Dendritic cell treated with granulocyte-macrophage colony-stimulating factor and Interleukin-4, amounts not matched to agents 40 ng/mL and 50 ng/mL, for 4 days (primary cell): ENCODE measurements at regions not wholly inside any gene's neighbourhood (a gene's known extent, or its start where the extent isn't known, plus 50 kb on each side); places are given as distances from the start of the nearest gene placed in this dataset.

ENCODE experiments used
- H3K27ac Mint-ChIP-seq: one replicate; pipeline ENCODE4 v1.8.0; 2022; ENCODE audit warnings: mild to moderate bottlenecking, mixed read lengths
- H3K27me3 Mint-ChIP-seq: one replicate; pipeline ENCODE4 v1.8.0; 2022; ENCODE audit warnings: mild to moderate bottlenecking, mixed read lengths
- H3K36me3 Mint-ChIP-seq: one replicate; pipeline ENCODE4 v1.8.0; 2022; ENCODE audit warnings: low read depth, mixed read lengths
- H3K4me1 Mint-ChIP-seq: one replicate; pipeline ENCODE4 v1.8.0; 2022; ENCODE audit warnings: low read depth, mixed read lengths
- H3K4me3 Mint-ChIP-seq: one replicate; pipeline ENCODE4 v1.8.0; 2022; ENCODE audit warnings: mild to moderate bottlenecking, moderate library complexity, mixed read lengths
- H3K9me3 Mint-ChIP-seq: one replicate; pipeline ENCODE4 v1.8.0; 2022; ENCODE audit warnings: mixed read lengths
- intact Hi-C: fragments of 100-400 bp; cut with micrococcal nuclease; formaldehyde crosslinking; loops from one replicate; pipeline ENCODE4 v1.15.0; 2022

DNA sequence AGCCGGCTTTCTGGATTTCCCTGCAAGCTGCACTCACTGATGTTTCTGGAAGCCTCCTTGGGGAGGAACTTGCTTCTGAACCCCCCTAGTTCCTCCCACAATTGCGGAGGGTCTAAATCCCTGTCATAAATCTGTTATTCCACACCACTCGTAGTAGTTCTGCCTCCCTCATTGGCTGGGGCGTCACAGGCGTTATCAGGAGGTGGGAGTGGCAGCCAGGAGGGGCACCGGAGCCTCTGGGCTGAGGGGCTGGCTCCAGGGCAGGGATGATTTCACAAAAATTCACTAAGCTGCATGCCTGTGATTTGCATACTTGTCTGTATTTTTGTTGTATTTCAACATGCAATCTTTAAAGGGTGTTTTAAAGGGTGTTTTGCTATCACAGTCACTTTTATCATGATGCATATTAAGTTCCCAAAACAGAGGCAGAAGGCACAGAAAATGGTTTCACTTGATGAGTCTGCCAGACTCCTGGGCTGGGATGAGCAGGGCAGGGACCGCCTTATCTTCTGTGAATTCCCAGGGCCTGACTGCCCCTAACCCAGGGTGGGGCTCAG, 176.2 kb upstream of the FOXF1 start:
- H3K27ac Mint-ChIP-seq = no peak overlapping the region
- no peak overlapping the region for H3K4me3 Mint-ChIP-seq

DNA sequence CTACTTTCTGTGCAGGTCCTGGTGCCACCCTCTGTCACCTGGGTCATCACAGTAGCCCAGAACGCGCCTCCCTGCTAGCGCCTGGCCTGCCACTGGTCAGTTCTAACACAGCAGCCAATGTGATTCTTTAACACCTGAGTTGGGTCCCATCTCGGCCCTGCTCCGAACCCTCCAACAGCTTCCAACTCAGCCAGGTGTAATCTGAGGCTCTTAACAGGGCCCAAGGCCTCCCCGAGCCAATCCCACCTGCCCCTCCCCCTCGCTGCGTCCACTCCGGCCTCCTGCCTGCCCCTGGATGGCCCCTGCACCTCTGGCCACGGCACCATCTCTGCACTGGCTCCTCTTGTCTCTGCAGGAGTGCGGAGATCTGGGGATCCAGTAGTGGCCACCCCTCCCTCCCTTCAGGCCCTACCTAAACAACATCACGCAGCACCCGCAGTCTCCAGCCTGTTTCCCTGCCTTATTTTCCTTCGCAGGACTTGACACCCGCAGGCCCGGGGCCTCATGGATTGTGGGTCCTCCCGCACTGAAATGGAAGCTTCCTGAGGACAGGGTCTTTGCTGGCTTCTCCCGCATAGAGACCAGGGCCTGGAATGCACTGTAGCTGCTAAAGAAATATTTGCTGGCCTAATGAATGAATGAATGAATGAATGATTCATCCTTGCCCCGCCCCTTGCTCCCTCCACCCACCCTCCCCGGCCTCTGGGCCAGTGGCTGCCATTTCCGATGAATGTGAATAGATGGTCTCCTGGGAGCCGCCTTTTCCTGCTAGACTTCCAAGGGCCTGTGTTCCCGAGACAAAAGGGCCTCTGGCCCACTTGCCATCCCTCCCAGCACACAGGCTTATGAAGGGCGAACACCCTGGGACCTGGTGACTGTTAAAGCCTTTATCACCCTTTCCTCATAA, 174.8 kb upstream of the FOXF1 start:
- Mint-ChIP-seq H3K4me3 (no peak overlapping the region), H3K36me3 (no peaks in the 10 kb centered on the region), H3K4me1 (no peaks in the 10 kb centered on the region), H3K27ac (no peak overlapping the region), H3K27me3 (peaks cover 39% of the 10 kb centered on the region), H3K9me3 (no peaks in the 10 kb centered on the region)
- intact Hi-C loops = no loop called here

More for the DNA sequence above, 176.2 kb upstream of the FOXF1 start:
- H3K36me3 Mint-ChIP-seq = no peaks in the 10 kb centered on the region
- intact Hi-C loops = no loop called here
- H3K4me1 Mint-ChIP-seq = no peaks in the 10 kb centered on the region
- no peaks in the 10 kb centered on the region for H3K9me3 Mint-ChIP-seq
- H3K27me3 Mint-ChIP-seq = peaks cover 42% of the 10 kb centered on the region

DNA sequence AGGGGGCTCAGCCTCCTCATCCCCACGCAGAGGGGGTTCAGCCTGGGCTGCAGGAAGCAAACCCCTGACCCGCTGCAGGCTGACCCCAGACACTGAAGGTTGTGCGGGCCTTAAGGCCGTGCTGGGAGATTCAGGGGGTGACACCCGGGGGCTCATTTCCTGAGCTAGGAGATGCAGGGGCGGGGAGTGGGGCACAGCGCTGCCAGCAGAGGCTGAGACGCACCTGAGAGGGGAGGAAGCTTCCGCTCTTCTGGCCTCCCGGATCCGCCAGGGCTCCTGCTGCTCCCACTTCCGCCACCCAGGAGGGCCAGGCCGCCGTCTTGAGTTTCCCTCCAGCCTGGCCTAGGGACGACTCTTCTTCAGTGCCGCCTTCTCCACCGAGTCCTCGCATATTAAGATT, 173.2 kb upstream of the FOXF1 start:
- H3K27me3 Mint-ChIP-seq = peaks cover 38% of the 10 kb centered on the region
- H3K4me1 Mint-ChIP-seq = no peaks in the 10 kb centered on the region
- H3K9me3 Mint-ChIP-seq = no peaks in the 10 kb centered on the region
- no peak overlapping the region for H3K4me3 Mint-ChIP-seq
- intact Hi-C loops = no loop called here
- no peaks in the 10 kb centered on the region for H3K36me3 Mint-ChIP-seq
- H3K27ac Mint-ChIP-seq = no peak overlapping the region

DNA sequence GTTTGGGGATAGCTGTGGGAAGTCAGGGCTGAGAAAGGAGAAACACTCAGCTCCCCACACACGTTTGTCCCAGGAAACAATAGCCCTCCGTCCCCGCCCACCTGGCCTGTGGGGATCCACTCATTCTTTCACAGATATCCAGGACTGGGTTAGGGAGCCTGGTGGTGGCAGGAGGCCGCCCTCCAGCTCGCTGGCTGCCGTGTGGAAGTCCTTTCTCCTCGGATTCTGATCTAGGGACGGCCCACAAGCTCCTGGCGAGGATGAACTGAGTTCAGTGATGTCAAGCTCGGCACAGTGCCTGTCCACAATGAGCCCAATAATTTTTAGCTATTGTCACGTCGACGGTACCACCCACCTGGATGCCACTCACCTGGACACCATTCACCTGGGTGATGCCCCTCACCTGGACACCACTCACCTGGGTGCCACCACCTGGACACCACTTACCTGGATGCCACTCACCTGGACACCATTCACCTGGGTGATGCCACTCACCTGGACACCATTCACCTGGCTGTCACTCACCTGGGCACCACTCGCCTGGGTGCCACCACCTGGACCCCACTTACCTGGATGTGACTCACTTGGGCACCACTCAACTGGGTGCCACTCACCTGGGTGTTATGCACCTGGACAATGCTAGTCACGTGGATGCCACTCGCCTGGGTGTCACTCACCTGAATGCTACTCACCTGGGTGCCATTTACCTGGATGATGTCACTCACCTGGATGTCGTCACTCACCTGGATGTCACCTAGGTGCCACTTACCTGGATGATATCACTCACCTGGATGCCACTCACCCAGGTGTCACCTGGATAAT, 172.5 kb upstream of the FOXF1 start:
- Mint-ChIP-seq H3K27me3 (peaks cover 40% of the 10 kb centered on the region), H3K9me3 (no peaks in the 10 kb centered on the region), H3K4me3 (no peak overlapping the region), H3K27ac (no peak overlapping the region), H3K36me3 (no peaks in the 10 kb centered on the region), H3K4me1 (no peaks in the 10 kb centered on the region)
- intact Hi-C loops = no loop called here

DNA sequence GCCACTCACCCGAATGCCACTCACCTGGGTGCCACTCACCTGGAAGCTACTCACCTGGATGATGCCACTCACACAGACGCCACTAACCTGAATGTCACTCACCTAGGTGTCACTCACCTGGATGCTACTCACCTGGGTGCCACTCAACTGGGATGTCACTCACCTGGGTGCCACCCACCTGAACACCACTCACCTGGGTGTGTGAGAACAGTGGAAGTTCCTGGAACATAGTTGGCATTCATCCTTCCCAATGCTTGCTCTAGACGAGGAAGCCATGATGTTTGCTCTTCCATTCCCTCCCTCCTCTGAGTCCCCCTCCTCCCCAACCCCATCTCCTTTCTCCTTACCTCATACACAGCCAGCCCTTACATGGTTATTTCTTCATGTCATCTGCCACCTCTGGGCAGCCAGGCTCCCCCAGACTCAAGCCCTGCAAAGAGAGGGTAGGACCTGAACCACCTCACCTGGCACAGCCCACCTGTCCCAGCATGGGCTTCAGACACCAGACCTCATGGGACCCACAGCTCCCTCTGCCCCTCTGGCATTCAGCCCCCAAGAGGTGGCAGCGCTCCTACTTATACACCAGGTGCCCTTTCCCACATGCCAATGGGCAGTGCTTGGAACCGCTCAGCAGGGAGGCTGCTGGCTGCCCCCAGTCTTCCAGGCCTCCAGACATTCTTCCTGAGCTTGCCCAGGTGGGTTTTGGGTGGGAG, 171.8 kb upstream of the FOXF1 start:
- H3K9me3 Mint-ChIP-seq = no peaks in the 10 kb centered on the region
- intact Hi-C loops = no loop called here
- no peaks in the 10 kb centered on the region for H3K4me1 Mint-ChIP-seq
- peaks cover 43% of the 10 kb centered on the region for H3K27me3 Mint-ChIP-seq
- H3K36me3 Mint-ChIP-seq = no peaks in the 10 kb centered on the region
- H3K4me3 Mint-ChIP-seq = no peak overlapping the region
- no peak overlapping the region for H3K27ac Mint-ChIP-seq

DNA sequence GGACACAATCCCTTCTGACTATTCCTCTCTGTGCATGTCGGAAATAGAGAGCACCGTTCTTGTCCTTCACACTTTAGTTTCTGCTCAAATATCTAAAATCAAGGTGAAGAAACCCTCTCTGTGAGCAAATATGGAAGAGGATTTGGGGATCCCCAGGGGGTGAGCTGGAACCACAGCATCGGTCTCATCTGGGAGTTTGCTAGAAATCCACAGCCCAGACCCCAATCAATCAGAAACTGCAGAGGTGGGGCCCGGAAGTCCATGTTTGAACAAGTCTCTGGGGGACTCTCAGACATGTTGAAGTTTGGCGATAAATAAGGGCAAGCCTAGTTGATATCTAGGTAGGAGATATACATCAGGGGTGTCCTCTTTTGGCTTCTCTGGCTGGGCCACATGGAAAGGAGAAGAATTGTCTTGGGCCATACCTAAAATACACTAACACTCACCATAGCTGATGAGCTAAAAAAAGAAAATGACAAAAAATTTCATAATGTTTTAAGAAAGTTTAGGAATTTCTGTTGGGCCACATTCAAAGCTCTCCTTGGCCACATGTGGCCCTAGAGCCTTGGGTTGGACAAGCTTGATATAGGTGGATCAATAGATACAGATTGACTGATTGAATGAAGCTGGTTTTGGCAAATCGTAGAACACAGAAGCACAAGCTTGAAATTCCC, 168.0 kb upstream of the FOXF1 start:
- Mint-ChIP-seq H3K27ac (no peak overlapping the region), H3K27me3 (peaks cover 64% of the 10 kb centered on the region), H3K4me3 (no peak overlapping the region), H3K9me3 (no peaks in the 10 kb centered on the region), H3K36me3 (no peaks in the 10 kb centered on the region), H3K4me1 (no peaks in the 10 kb centered on the region)
- intact Hi-C loops = loop anchor here (5.0 kb wide), 1 partner anchor 175 kb away; no protein-coding TSS in a partner anchor

DNA sequence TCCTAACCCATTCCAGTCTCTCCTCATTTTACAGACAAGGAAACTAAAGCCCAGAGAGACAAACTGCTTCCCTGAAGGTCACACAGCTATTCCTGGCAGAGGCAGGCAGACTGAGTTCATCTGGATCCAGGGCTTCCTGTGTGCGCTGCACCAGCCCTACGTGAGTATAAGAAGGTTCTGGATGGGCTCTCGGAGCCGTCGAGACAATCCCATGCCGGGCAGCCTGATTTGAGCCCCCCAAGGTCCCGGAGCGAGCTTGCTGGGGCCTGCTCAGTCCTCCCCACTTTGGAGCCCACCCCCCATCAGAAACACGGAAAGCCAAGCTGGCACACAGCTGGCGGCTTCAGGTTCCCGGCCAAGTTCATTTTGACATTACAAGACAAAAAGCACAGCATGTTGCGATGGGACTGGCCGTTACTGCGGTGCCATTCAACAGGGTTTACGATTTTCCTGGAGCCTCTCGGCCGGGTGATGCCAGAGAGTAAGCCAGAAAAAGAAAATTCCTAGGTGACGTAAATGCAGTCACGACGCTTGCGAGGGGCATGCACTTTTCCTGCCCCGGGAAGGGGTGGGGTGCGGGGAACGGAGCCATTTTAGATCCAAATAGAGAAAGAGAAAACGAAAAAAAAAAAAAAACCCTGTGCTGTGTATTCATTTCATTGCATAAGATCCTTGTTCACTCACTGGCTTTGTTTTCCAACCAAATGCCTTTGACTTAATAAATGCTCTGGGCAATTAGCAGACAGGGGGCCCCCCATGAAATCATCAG, 167.1 kb upstream of the FOXF1 start:
- no peaks in the 10 kb centered on the region for H3K9me3 Mint-ChIP-seq
- peaks cover 67% of the 10 kb centered on the region for H3K27me3 Mint-ChIP-seq
- H3K4me1 Mint-ChIP-seq = no peaks in the 10 kb centered on the region
- H3K36me3 Mint-ChIP-seq = no peaks in the 10 kb centered on the region
- H3K27ac Mint-ChIP-seq = no peak overlapping the region
- H3K4me3 Mint-ChIP-seq = no peak overlapping the region
- intact Hi-C loops = loop anchor here (5.0 kb wide), 1 partner anchor 174 kb away; no protein-coding TSS in a partner anchor

DNA sequence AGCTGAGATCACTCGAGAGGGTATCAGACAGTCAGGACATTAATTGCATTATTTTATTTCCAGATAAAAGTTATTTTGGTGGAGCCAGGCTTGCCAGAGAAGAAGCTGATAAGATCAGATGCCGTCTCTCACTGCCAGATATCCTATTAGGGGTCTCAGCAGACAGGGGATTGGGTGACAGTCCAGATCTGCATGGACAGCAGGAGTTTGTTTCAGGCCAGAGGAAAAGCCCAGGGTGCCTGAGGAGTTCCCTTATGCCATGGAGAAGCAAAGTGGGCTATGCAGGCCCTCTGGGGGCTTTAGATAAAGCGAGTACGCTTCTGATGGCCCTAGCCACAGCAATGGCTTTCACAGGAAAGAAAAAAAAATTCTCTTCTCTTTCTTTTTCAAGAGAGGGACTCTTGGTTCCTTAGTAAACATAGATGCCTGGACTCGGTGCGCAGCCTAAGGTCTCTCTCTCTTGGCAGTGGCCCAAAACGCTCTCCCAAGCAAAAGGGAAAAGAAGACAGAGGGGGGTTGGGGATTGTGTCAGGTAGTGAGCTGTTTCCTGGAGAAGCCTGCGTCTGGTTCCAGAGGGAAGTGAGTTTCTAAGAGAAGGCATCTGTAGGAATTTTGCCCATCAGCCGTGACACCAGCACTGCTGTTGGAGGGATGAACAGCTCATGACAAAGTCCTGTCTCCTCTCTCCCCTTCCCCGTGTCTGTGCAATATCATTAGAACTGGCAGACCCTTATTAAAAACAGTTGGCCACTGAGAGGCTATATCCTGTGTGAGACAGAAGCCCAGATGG, 166.3 kb upstream of the FOXF1 start:
- Mint-ChIP-seq H3K9me3 (no peaks in the 10 kb centered on the region), H3K4me1 (no peaks in the 10 kb centered on the region), H3K27ac (no peak overlapping the region), H3K27me3 (peaks cover 67% of the 10 kb centered on the region), H3K4me3 (no peak overlapping the region), H3K36me3 (no peaks in the 10 kb centered on the region)
- intact Hi-C loops = loop anchor here (5.0 kb wide), 1 partner anchor 173 kb away; no protein-coding TSS in a partner anchor

DNA sequence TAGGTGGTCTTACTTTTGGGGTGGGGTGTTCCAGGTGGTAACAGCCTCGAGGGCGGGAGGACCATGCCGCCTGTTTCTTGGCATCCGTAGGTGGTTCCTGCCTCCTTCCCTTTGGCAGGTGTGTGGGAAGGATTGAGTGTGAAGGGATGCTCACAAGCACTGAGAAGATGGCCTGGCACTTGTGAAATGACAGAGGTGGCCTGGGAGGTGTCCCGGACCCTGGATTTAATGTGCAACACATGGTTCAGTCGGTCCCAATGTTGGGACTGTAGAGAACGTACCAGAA, 165.8 kb upstream of the FOXF1 start:
- no peaks in the 10 kb centered on the region for H3K9me3 Mint-ChIP-seq
- no peak overlapping the region for H3K4me3 Mint-ChIP-seq
- no peaks in the 10 kb centered on the region for H3K36me3 Mint-ChIP-seq
- peaks cover 70% of the 10 kb centered on the region for H3K27me3 Mint-ChIP-seq
- intact Hi-C loops = loop anchor here (5.0 kb wide), 1 partner anchor 173 kb away; no protein-coding TSS in a partner anchor
- H3K27ac Mint-ChIP-seq = no peak overlapping the region
- H3K4me1 Mint-ChIP-seq = no peaks in the 10 kb centered on the region

DNA sequence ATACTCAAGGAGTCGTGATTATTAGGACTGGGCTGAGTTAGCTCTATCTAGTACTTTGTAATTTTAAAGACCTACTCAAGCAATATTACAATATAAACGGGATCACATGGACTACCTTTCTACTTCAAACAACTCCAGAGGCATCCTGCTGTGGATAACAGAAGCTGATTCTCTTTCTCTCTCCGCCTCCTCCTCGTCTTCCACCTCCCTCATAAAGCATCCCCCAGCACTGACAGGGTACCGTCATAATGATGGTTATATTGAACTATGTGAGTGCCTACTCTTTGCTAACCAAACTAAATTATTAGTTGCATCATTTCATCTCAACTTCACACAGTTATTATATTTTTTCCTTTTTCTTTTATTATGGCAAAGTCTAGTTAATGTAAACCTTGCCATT, 165.4 kb upstream of the FOXF1 start:
- intact Hi-C loops = loop anchor here (5.0 kb wide), 1 partner anchor 172 kb away; no protein-coding TSS in a partner anchor
- no peaks in the 10 kb centered on the region for H3K4me1 Mint-ChIP-seq

DNA sequence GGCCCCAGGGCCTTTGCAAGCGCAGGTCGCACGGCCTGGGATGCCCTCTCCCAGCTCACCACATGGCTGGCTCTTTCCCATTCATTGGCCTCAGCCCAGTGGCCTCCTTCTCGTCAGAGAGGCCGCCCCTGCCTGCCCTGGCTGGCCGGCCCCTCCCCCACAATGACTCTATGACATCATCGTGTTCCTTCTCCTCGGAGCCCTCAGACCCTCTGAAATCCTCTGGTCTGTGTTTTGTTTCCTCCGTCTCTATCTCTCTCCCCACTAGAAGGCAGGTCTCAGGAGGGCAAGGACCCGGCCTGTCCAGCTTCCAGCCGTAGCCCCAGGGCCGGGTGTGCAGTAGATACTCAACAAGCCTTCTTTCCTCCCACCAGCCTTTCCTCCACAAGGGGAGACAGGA, 164.8 kb upstream of the FOXF1 start:
- Mint-ChIP-seq H3K4me3 (no peak overlapping the region), H3K4me1 (no peaks in the 10 kb centered on the region), H3K36me3 (no peaks in the 10 kb centered on the region), H3K27me3 (peaks cover 72% of the 10 kb centered on the region), H3K9me3 (no peaks in the 10 kb centered on the region), H3K27ac (no peak overlapping the region)
- intact Hi-C loops = no loop called here

More for the DNA sequence above, 165.4 kb upstream of the FOXF1 start:
- no peak overlapping the region for H3K27ac Mint-ChIP-seq
- H3K9me3 Mint-ChIP-seq = no peaks in the 10 kb centered on the region
- H3K4me3 Mint-ChIP-seq = no peak overlapping the region
- H3K27me3 Mint-ChIP-seq = peaks cover 71% of the 10 kb centered on the region
- H3K36me3 Mint-ChIP-seq = no peaks in the 10 kb centered on the region

DNA sequence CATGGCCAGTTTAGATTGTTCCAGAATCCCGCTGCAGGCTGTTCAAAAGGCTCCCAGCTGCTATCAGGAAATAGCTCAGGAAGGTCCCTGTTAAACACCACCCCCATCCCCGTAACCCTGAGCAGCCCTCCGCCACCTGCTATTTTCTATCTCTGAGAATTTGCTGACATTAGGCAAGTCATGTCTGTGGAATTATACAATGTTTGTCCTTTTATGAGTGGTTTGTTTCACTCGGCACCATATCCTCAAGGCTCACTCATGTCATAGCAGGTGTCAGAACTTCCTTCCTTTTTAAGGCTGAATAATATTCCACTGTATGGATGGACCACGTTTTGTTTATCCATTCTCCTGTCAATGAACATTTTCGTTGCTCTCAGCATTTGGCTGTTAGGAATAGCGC, 164.3 kb upstream of the FOXF1 start:
- H3K9me3 Mint-ChIP-seq = no peaks in the 10 kb centered on the region
- no peaks in the 10 kb centered on the region for H3K4me1 Mint-ChIP-seq
- peaks cover 74% of the 10 kb centered on the region for H3K27me3 Mint-ChIP-seq
- no peaks in the 10 kb centered on the region for H3K36me3 Mint-ChIP-seq
- intact Hi-C loops = no loop called here
- no peak overlapping the region for H3K27ac Mint-ChIP-seq
- no peak overlapping the region for H3K4me3 Mint-ChIP-seq
